Effector memory CD8-positive, alpha-beta T cell (primary cell): ENCODE measurements at regions not wholly inside any gene's neighbourhood (a gene's known extent, or its start where the extent isn't known, plus 50 kb on each side); places are given as distances from the start of the nearest gene placed in this dataset.

Source experiments
- ATAC-seq: fragments of 150-1000 bp; cut with Tn5 transposase; replicated peaks from 2 replicates; pipeline ENCODE4 v1.10.0; 2021; ENCODE audit warnings: mild to moderate bottlenecking, moderate library complexity
- DNase-seq, 3 experiments: peaks; one replicate each; pipeline ENCODE4 v3.0.0; 2021
- H3K27ac Mint-ChIP-seq, 2 donors: one replicate each; pipeline ENCODE4 v1.8.0; 2022; ENCODE audit warnings: mild to moderate bottlenecking in 2 of 2, mixed read lengths in 2 of 2, moderate library complexity in 2 of 2
- H3K27me3 Mint-ChIP-seq, 2 donors: one replicate each; pipeline ENCODE4 v1.8.0; 2022; ENCODE audit warnings: mixed read lengths in 2 of 2
- H3K36me3 Mint-ChIP-seq: one replicate; pipeline ENCODE4 v1.8.0; 2022; ENCODE audit warnings: mild to moderate bottlenecking, moderate library complexity, mixed read lengths; ENCODE audit not compliant: insufficient read depth
- H3K4me1 Mint-ChIP-seq, 2 donors: one replicate each; pipeline ENCODE4 v1.8.0; 2022; ENCODE audit warnings: low read depth in 2 of 2, mixed read lengths in 2 of 2
- H3K4me3 Mint-ChIP-seq, 2 donors: one replicate each; pipeline ENCODE4 v1.8.0; 2022; ENCODE audit warnings: mild to moderate bottlenecking in 2 of 2, mixed read lengths in 2 of 2, moderate library complexity in 2 of 2
- H3K9me3 Mint-ChIP-seq, 2 donors: one replicate each; pipeline ENCODE4 v1.8.0; 2022; ENCODE audit warnings: mixed read lengths in 2 of 2

GRCh38 chr3:5295191-5295690, 107.7 kb downstream of the EDEM1 start:
- DNase-seq = no peak
- Mint-ChIP-seq H3K9me3 (peaks cover 0 to 5% of the 10 kb centered on the region in 2 donors), H3K27ac (no peak overlapping the region)

GRCh38 chr3:5296362-5296761, 108.9 kb downstream of the EDEM1 start:
- Mint-ChIP-seq H3K36me3 (no peaks in the 10 kb centered on the region), H3K27ac (no peak overlapping the region)
- no peak for ATAC-seq

More at GRCh38 chr3:5295191-5295690, 107.7 kb downstream of the EDEM1 start:
- H3K4me1 Mint-ChIP-seq = peaks cover 0 to 5% of the 10 kb centered on the region in 2 donors
- no peak overlapping the region for H3K4me3 Mint-ChIP-seq
- peaks cover 10 to 25% of the 10 kb centered on the region in 2 donors for H3K27me3 Mint-ChIP-seq
- no peak for ATAC-seq
- no peaks in the 10 kb centered on the region for H3K36me3 Mint-ChIP-seq

GRCh38 chr3:5297895-5298294, 110.4 kb downstream of the EDEM1 start:
- Mint-ChIP-seq H3K27me3 (peaks cover 7 to 34% of the 10 kb centered on the region in 2 donors), H3K4me3 (no peak overlapping the region), H3K9me3 (peaks cover 0 to 5% of the 10 kb centered on the region in 2 donors), H3K36me3 (no peaks in the 10 kb centered on the region), H3K27ac (no peak overlapping the region), H3K4me1 (peaks cover 0 to 5% of the 10 kb centered on the region in 2 donors)
- DNase-seq = no peak
- no peak for ATAC-seq

More at GRCh38 chr3:5296362-5296761, 108.9 kb downstream of the EDEM1 start:
- no peak for DNase-seq
- peaks cover 0 to 5% of the 10 kb centered on the region in 2 donors for H3K4me1 Mint-ChIP-seq
- H3K4me3 Mint-ChIP-seq = no peak overlapping the region
- H3K27me3 Mint-ChIP-seq = peaks cover 10 to 31% of the 10 kb centered on the region in 2 donors
- H3K9me3 Mint-ChIP-seq = peaks cover 0 to 5% of the 10 kb centered on the region in 2 donors

DNA sequence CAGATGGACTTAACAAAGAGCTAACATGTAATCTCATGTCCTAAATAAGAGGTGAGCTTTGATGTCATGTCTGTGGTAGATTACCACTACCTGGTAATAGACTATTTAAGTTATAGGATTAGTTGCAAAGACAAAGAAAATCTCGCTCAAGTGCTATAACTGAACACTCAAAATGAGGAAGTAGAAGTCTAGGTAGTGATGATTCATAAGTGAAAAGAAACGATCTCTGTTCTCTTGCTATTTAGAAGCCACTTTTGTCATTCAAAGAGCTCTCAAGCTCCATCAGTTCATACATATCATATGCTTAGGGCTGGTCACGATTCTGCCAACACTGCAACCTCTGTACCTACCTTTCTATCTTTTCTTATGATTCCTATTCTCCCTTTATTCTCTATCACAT, 110.9 kb downstream of the EDEM1 start:
- no peak overlapping the region for H3K4me3 Mint-ChIP-seq
- H3K36me3 Mint-ChIP-seq = no peaks in the 10 kb centered on the region
- peaks cover 0 to 5% of the 10 kb centered on the region in 2 donors for H3K4me1 Mint-ChIP-seq
- DNase-seq (no peak), ATAC-seq (no peak)
- H3K27me3 Mint-ChIP-seq = peaks cover 9 to 37% of the 10 kb centered on the region in 2 donors
- no peak overlapping the region for H3K27ac Mint-ChIP-seq
- H3K9me3 Mint-ChIP-seq = peaks cover 0 to 5% of the 10 kb centered on the region in 2 donors

GRCh38 chr3:5299161-5299560, 111.7 kb downstream of the EDEM1 start:
- no peak overlapping the region for H3K27ac Mint-ChIP-seq
- ATAC-seq = no peak
- no peak for DNase-seq
- peaks cover 0 to 5% of the 10 kb centered on the region in 2 donors for H3K4me1 Mint-ChIP-seq
- peaks cover 7 to 41% of the 10 kb centered on the region in 2 donors for H3K27me3 Mint-ChIP-seq
- no peaks in the 10 kb centered on the region for H3K36me3 Mint-ChIP-seq
- H3K9me3 Mint-ChIP-seq = peaks cover 0 to 5% of the 10 kb centered on the region in 2 donors
- H3K4me3 Mint-ChIP-seq = no peak overlapping the region

GRCh38 chr3:5300638-5301037, 113.1 kb downstream of the EDEM1 start:
- peaks cover 7 to 45% of the 10 kb centered on the region in 2 donors for H3K27me3 Mint-ChIP-seq
- peaks cover 0 to 5% of the 10 kb centered on the region in 2 donors for H3K4me1 Mint-ChIP-seq
- ATAC-seq = no peak
- H3K36me3 Mint-ChIP-seq = no peaks in the 10 kb centered on the region
- peaks cover 0 to 3% of the 10 kb centered on the region in 2 donors for H3K9me3 Mint-ChIP-seq
- H3K4me3 Mint-ChIP-seq = no peak overlapping the region
- H3K27ac Mint-ChIP-seq = no peak overlapping the region
- DNase-seq = no peak

DNA sequence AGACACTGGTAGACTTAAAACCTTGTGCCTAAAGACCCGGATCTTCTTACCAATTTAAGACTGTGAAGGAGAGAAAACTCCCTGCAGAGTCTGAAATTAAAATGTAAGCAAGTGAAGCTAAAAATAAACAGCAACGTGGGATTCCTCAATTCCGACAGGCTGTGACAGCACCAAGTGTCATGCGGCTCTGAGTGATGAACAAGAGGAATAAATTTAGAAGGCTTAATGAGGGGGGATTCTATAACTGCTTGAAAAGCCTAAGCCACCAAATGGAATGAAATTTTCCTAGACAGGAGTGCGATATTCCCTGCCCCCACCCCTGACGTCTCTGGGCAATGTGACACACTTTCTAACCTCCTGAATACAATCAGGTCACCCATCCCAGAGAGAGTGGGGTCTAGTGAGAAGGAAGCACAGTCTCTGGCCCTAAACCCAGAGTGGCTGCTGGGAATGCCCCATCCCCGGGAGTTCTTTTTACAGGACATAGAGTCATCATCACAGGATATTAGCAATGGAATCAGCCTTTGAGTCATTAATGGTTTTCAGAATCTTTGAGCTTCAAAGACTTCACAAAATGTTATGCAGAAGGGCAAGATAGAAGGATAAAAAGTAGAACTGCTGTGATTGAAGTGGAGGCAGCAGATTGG, 114.3 kb downstream of the EDEM1 start:
- Mint-ChIP-seq H3K27ac (no peak overlapping the region), H3K4me3 (no peak overlapping the region), H3K9me3 (no peaks in the 10 kb centered on the region), H3K27me3 (peaks cover 12 to 45% of the 10 kb centered on the region in 2 donors), H3K4me1 (peaks cover 0 to 5% of the 10 kb centered on the region in 2 donors), H3K36me3 (no peaks in the 10 kb centered on the region)
- no peak for DNase-seq
- ATAC-seq = no peak

DNA sequence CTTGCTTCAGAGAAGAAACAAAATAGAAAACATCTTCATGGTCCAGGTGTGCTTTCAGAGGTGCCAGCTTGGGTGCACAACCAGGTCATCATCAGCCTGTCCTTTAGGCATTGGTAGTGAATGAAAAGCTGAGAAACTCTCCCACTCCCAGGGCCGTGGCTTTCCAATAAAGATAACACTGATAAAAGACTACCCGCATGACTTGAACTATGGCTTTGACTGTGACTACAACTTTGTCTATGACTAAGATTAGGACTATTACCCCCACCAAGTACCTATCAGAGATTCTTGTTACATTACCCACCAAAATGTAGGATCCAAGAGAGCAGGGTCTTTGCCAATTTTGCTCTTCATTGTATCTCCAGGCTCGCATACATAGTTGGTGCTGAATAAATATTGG, 115.2 kb downstream of the EDEM1 start:
- Mint-ChIP-seq H3K9me3 (no peaks in the 10 kb centered on the region), H3K4me3 (no peak overlapping the region), H3K27ac (no peak overlapping the region), H3K36me3 (peaks cover 3% of the 10 kb centered on the region), H3K27me3 (peaks cover 12 to 45% of the 10 kb centered on the region in 2 donors), H3K4me1 (peaks cover 0 to 5% of the 10 kb centered on the region in 2 donors)
- ATAC-seq = no peak
- DNase-seq = no peak

DNA sequence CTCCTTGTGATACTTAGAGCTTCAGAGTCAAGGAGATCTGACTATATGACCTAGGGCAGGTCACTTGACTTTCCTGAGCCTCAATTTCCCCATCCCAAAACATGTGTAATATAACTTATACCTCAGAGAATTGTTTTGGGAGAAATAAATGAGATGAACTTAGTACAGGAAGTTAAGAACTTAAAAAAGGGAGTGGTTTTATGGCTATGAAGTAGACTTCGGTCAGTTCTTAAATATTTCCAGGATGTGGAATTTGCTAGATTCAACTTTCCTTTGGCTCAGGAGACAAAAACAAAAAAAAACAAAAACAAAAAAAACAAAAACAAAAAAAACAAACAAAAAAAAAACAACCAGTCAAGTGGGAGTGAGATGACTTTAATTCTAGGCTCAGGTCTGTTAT, 116.7 kb downstream of the EDEM1 start:
- Mint-ChIP-seq H3K36me3 (peaks cover 3% of the 10 kb centered on the region), H3K27ac (no peak overlapping the region), H3K4me3 (no peak overlapping the region), H3K9me3 (no peaks in the 10 kb centered on the region), H3K27me3 (peaks cover 12 to 43% of the 10 kb centered on the region in 2 donors), H3K4me1 (peaks cover 0 to 3% of the 10 kb centered on the region in 2 donors)
- DNase-seq (no peak), ATAC-seq (no peak)

DNA sequence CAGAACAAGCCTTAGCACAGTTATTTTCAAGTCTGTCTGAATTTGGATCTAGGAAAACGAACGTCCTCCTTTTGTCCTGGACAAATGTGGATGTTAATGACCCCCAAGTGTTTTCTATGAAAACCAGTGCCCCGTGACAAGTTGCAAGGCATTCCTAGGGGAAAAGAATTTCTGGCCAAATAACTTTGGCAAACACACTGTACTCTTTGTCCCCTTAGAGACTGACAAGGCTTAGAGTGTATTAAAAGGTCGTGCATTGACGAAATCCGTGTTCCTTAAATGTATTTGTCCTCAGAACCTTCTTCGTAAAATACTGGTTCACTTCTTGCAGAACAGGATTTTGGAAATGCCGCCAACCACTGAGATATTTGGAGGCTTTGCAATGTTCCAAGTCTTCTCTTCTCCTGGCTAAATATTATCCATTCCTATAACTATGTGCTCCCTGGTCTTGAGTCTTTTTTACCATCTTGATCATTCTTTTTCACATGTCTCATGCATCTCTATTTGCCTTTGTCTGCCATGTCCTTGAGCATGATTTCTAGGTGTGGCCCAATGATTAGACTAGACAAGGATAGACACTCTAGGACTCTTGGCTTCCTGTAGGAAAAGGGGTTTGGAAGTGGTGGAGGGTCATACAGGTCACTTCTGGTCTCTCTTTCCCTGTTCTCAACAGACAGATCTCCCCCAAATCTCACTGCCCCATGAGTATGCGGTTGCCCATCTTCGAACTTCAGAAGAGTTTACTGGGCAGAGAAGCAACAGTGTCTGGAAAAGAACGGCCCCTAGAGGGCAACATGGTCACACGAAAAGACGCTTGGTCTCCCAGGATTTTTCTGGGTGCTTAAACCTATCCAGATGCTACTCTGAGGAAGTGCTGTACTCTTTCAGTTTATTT, 117.5 kb downstream of the EDEM1 start:
- Mint-ChIP-seq H3K36me3 (peaks cover 3% of the 10 kb centered on the region), H3K27me3 (peaks cover 15 to 43% of the 10 kb centered on the region in 2 donors), H3K4me3 (no peak overlapping the region), H3K4me1 (no peaks in the 10 kb centered on the region), H3K9me3 (no peaks in the 10 kb centered on the region), H3K27ac (no peak overlapping the region)
- DNase-seq (peak in 1 of 3 experiments; percentile 5), ATAC-seq (no peak)

DNA sequence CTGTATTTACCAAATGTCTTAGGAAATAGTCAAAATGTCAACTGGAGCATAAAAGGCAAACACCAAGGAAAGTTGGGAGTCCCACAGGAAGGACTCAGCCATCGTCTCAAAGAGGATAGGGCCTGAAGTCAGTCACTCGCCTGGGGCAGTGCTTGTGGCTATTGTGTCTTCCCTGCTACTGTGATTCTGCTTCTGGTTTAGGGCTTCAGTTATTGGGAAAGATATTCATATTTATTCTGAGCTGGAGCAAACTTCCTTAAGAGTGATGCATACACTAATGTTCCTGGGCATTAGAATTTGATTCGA, 118.1 kb downstream of the EDEM1 start:
- no peak overlapping the region for H3K27ac Mint-ChIP-seq
- H3K36me3 Mint-ChIP-seq = peaks cover 3% of the 10 kb centered on the region
- H3K4me1 Mint-ChIP-seq = no peaks in the 10 kb centered on the region

GRCh38 chr3:5309171-5309570, 121.7 kb downstream of the EDEM1 start:
- no peak for DNase-seq
- H3K36me3 Mint-ChIP-seq = peaks cover 3% of the 10 kb centered on the region
- H3K4me1 Mint-ChIP-seq = no peaks in the 10 kb centered on the region
- ATAC-seq = no peak
- H3K27ac Mint-ChIP-seq = no peak overlapping the region
- peaks cover 10 to 19% of the 10 kb centered on the region in 2 donors for H3K27me3 Mint-ChIP-seq
- no peaks in the 10 kb centered on the region for H3K9me3 Mint-ChIP-seq
- no peak overlapping the region for H3K4me3 Mint-ChIP-seq

More for the DNA sequence above, 118.1 kb downstream of the EDEM1 start:
- H3K4me3 Mint-ChIP-seq = no peak overlapping the region
- peaks cover 17 to 45% of the 10 kb centered on the region in 2 donors for H3K27me3 Mint-ChIP-seq
- no peak for DNase-seq
- no peak for ATAC-seq
- H3K9me3 Mint-ChIP-seq = no peaks in the 10 kb centered on the region

- no peak overlapping the region for H3K27ac Mint-ChIP-seq
- peaks cover 10 to 16% of the 10 kb centered on the region in 2 donors for H3K27me3 Mint-ChIP-seq
- DNase-seq = no peak
- no peaks in the 10 kb centered on the region for H3K9me3 Mint-ChIP-seq
- ATAC-seq = no peak
- H3K36me3 Mint-ChIP-seq = peaks cover 3% of the 10 kb centered on the region
- H3K4me1 Mint-ChIP-seq = no peaks in the 10 kb centered on the region
- H3K4me3 Mint-ChIP-seq = no peak overlapping the region
Measured at GRCh38 chr3:5309602-5310001, 122.1 kb downstream of the EDEM1 start.
